ENCODE measurements at regions not wholly inside any gene's neighbourhood (a gene's known extent, or its start where the extent isn't known, plus 50 kb on each side); places are given as distances from the start of the nearest gene placed in this dataset.
"Not testable (repeated sequence)": the region's sequence is repeated elsewhere in the genome, so short reads cannot be mapped to it uniquely, and the experiment has no call there.

DNA sequence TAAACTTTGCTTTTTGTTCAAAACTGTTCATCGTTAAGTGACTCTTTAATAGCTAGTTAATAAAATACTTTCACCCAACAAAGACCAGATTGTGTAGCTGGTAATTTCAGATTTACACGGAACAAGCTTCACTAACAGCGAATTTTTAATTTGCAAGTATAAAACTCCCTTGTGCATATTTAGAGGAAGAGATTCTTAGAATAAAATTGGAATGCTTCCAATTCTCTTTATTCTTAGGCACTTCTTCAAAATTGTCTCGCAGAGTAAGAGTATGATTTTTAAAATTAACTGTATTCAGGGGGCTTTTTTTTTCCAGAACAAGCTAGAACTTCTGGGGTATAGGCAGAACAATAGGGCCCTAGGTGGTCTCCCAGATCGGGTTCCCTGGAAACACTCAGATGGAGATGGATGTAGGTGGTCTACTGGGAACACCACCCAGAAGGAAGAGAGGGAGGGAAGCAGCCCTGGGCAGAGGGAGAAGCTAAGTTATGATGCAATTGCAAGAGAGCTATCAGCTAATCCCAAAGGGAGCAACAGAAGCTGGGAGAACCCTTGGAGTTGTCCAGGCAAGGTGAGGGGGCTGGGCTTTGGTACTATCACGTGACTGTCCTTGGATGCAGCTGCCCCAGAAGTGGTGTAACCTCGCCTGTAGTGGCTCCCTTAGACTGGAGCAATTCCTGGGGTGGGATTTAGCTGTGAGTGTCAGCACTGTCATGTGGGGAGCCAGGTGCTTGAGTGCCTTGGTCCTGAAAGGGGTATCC lies 151.7 kb upstream of the ASB18 start:
- DNase-seq (ENCODE audit: low spot score) = no peak

DNA sequence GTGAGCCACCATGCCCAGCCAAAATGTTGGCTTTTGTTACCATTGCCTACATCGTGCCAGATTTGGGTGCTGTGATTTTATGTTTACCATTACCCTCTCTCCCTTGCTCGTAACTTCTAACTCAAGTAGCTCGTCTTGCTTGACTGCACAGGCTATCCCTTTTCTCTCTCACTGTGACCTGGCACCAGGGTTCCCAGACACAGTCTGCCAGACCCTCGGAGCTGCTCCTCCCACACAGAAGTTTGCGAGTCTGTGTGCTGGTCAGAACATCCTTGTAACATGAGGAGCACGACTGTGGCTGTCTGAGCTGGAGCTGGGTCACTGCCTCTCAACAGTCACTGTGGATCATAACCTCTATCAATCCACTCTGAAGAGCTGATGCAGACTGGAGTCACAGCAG lies 152.5 kb upstream of the ACKR3 start:
- DNase-seq (ENCODE audit: low spot score) = no peak

DNA sequence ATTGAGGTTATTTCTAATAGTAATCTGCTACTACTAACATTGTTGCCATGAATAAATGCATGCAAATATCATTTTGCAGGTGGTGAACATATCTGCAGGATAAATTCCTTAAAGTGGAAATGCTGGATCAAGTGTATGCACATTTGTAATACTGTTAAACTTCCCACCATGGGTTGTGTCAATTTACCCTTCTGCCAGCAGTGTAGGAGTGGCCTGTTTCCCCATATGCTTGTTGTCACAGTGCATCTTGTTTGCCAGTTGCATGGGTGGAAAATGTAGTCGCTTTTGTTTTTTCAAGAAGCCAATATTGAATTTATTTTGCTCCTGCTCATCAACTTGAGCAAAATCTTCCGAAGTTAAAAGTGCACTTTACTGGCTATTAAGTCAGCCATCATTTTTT lies 139.0 kb upstream of the ACKR3 start:
- no peak for DNase-seq (ENCODE audit: low spot score)

DNA sequence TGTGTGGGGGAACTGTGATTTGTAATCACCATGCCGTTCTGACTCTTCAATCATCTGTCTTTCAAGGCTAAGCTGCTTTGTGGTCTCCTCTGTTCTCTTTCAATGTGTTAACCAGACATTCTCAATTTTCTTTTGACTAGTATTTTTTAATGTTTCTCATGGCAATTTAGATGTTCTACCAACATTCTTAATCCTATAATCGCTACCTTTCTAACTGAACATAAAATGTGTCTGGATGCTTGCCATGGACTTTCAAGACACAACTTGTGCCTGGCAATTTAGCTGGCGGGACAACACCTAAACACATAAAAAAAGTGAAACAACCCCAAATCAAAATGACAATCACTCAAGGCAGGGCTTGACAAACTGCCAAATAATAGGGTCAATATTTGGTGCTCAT lies 135.0 kb upstream of the ACKR3 start:
- no peak for DNase-seq (ENCODE audit: low spot score)

DNA sequence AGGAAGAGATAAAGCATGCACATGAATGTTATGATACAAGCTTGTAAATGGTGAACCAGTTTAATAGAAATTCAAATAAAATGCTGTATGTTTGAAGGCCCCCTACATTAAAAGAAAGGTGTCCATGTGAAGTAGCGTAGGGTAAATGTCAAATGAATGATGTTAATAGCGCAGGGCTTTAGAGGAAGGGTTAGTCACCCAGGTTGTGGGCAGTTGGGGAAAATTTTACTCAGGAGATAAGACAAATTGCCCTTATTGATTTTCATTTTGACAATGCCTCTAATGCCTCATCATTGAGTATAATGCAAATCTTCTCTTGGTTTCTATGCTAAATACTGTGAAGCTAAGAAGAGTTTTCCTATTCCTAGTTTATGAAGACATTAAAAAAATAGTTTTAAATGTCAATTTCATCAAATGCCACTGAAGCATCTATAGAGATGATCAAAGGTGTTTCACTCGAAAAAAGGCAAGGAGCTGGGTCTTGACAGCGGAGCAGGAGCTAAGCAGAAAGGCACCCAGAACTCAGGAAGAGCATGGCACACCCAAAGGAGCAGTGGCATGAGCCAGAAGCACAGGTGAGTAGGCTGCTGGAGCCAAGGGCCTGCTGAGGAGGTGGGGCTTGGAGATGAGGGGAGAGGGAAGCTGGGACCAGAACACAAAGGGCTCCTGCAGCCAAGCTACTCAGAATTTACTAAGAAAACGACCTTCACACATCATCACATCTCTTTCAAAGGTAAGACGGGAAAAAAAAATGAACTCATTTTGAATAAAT lies 129.3 kb upstream of the ACKR3 start:
- DNase-seq (ENCODE audit: low spot score) = no peak

DNA sequence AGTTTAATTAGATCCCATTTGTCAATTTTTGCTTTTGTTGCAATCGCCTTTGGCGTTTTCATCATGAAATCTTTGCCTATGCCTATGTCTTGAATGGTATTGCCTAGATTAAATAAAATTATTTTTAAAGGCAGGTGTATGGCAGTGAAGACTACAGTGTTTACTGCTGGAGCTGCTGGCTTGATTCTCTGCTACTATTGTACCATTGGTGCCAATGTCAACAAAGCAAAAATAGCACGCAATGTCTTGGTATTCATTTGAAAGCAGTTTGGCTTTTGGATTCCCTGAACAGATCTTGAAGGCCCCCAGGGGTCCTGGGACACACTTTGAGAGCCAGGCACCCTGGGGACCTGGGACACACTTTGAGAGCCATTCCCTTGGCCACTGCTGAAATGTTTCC lies 125.4 kb upstream of the ACKR3 start:
- DNase-seq (ENCODE audit: low spot score) = no peak

DNA sequence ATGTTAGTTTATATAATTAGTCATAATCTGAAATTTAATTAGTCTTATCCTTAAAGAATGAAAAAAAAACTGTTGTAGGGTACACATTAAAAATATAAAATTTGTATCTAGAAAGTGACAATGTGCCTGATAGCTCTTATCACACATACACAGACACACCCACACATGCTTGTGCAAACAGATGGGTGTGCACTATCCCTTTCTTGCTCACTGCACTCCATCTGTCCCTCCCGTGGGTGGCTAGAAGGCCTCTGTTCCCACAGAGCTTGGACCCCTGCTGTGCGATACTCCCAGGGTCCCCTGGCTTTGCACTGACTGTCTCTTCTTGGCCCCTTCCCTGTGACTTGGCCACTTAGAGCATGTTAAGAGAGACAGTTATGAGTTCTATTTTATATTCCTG lies 123.9 kb upstream of the ACKR3 start:
- DNase-seq (ENCODE audit: low spot score) = no peak

DNA sequence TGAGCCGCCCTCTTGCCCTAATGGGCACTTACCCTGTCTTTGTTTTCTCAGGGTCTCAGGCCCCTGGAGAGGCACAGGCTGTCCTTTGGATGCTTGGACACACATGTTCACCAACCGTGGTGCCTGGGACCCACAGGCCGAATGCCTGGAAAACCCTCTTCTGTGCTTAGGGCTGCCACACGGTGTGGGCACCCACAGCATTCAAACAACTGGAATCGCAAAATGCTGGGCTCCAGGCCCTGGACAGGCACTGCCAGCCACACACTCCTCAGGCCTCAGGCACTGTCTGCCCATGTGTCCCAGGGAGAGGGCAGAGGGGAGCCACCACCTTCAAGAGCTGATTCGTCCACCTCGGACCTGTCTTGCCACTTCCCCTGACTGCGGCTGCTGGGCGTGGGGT lies 123.1 kb upstream of the ACKR3 start:
- DNase-seq (ENCODE audit: low spot score) = no peak

DNA sequence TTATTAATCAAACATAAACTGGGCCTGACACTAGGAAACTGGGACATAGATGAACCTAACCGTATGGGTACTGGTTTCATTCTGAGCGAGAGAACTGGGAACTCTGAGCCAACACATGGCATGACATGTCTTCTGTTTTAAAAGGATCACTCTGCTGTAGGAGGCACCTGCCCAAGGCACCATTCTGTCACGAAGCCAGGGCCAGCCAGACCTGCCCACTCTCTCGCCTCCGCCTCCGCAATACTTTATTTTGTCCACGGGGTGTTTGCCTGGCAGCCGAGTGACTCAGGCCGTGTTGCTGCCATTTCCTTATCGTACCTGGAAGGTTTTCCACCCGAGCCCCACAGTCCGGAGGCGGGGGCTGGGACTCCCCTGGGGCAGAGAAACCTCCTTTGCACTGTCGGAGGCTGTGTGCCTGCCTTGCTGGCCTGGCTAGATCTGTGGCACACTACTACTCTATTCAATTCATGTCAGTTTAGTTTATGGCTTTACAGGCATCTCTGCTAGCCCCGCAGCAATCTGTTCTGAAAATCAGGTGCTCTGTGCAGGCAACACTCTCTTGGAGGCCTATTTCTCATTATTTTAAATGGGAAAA lies 120.4 kb upstream of the ACKR3 start:
- DNase-seq (ENCODE audit: low spot score) = no peak

DNA sequence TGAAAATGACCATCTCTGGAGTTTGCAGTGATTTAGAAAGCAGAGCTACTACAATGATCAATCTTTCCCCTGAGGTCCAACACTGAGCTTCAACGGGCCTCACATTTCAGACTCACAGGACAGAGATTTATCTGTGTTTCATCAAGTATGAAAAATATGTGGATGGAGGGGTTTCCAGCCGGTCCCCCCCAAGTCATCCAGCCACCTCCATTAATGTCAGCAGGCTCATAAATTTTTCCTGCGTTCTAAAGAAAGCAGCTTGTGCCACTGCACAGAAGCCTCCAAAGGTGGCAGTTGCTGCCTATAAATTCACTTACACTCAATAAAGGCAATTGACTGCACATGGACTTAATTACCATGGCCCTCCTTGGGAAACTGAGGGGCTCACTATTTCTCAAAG lies 117.4 kb upstream of the ACKR3 start:
- DNase-seq (ENCODE audit: low spot score) = no peak

DNA sequence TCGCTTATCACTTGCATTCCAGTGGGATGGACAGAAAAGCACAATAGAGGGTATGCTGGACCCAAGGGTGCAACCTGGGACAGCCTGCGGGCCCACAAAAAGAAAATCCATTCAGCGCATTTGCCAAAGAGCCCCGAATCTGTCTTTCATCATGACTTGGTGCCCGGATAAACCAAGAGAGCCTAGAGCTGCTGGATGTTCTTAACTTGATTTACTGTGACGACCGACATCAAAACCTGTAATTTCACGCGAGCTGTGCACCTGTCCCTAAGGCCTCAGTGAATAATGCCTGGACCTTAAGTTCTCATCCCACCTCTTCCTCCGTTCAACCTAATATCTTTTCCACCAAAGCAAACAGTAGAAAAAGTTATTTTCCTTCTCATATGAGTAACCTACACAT lies 115.5 kb upstream of the ACKR3 start:
- no peak for DNase-seq (ENCODE audit: low spot score)

DNA sequence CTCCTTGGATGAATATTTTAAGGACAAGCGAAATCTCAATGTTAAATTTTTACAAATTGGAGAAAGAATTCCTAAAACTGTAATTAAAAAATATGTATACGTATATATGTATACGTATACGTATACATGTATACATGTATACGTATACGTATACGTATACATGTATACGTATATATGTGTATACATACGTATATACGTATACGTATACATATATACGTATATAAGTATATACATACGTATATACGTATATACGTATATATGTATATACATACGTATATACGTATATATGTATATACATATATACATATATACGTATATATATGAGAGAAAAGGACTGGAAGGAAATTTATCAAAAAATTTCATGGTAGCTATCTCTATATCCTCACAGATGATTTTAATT lies 110.2 kb upstream of the ACKR3 start:
- DNase-seq (ENCODE audit: low spot score) = no peak

DNA sequence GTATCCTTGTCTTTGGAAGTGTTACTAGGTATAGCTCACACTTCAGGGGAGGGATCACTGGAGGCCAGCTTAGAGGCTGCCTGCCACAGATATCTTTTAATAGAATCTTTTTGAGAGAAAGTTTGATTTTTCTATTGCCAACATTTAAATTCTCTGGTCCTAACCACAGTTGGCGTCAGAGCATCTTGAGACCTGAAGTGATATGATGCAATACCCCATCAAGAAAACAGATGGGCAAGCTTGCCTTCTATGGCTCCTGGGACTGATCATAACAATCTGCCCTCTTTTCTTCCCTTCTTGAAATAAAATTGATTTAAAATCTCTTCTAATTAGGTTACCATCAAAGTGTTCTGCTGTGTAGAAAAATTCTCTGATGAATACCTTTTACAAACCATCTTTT lies 105.5 kb upstream of the ACKR3 start:
- no peak for DNase-seq (ENCODE audit: low spot score)

DNA sequence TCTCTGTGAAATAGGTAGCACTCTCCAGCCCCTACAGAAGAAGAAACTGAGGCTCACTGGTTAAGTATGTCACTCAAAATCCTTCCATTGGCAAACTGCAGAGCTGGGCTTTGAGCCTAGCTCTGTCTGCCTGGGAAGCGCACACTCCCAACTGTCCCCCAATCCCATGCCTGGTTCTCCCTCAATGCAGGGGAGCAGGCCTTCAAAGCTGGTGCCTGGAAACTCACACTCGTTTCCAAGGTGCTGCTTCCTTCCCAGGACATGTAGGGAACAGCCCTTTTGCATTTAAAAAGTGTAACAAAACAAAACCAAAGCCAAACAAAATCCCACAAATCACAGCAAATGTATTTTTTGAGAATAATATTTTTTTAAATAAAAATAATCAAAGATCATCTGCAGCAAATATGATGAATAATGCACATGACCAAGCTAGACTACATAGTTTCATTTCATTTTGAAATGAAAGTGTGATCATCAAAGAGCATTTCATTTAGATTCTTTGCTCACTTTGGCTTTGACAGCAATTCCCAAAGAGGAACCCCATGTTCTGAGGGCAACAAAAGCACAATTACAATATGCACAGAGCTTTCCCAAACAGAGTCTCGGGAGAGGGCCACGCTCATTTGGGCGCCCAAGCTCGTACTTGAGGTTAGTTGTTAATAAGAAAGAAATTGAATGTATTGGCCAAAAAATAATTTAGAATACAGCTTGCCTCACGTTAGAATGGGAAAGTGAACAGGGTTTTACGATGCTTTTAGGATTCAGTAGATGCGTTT lies 96.7 kb upstream of the ACKR3 start:
- no peak for DNase-seq (ENCODE audit: low spot score)

DNA sequence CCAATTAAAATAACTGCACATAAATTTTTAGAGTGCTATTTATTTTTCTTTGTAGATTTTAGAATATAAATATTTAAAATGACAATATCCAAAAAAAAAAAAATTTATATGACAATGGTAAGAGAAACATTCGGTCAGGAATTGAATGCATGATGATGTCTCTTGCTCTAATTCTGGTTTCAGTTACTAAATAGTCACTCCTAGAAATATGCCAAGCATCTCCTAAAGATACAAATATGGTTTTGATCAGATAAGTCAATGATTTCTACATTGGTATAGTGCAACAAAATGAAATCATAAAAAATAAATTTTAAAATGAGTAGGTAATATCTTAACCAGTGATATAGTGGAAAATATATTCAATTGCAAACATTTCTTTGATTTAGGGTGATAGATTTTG lies 95.9 kb upstream of the ACKR3 start:
- DNase-seq (ENCODE audit: low spot score) = no peak

DNA sequence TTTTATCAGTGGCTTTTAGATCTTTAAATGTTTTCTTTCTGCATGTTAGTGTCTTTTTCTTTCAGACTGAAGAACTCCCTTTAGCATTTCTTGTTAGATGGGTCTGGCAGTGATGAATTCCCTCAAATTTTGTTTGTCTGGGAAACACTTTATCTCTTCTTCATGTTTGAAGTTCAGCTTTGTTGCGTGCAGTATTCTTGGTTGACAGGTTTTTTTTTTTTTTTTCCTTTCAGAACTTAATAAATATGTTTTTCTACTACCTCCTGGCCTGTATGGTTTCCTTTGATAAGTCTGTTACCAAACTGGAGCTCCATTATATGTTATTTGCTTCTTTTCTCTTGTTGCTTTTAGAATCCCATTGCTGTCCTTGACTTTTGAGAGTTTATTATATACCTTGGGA lies 89.8 kb upstream of the ACKR3 start:
- no peak for DNase-seq (ENCODE audit: low spot score)

DNA sequence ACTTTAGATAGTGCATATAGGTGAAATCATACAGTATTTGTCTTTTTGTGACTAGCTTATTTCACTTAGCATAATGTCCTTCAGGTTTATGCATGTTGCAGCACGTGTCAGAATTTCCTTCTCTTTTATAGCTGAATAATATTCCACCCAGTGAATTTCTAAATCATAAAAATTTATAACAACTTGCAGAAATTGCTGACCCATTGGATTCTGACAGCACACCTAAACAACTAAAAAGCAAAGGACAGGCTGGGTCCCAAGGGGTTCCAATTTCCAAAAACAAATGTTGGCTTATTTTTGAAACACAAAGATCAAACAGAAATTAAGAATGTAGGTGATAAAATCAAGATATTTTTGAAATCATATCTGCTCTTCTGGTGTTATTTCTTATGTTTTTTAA lies 86.5 kb upstream of the ACKR3 start:
- DNase-seq (ENCODE audit: low spot score) = no peak

DNA sequence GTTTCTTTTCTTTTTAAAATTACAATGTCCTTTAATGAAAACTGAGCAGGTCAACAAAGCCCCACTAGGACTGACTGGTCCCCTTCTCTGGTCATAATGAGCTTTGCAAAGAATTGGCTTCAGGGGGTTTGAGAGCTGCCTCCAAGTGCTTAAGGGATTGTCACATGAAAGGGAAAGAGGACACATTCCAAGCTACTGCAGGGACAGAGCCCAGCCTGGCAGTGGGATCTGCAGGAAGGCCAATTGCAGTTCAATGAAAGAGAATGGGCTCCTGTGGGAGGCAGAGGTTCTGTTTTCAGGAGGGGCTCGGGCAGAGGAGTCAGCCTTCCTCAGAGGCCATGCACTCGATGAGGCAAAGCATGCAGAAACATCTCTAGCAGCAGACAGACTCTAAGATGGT lies 84.1 kb upstream of the ACKR3 start:
- DNase-seq (ENCODE audit: low spot score) = no peak

DNA sequence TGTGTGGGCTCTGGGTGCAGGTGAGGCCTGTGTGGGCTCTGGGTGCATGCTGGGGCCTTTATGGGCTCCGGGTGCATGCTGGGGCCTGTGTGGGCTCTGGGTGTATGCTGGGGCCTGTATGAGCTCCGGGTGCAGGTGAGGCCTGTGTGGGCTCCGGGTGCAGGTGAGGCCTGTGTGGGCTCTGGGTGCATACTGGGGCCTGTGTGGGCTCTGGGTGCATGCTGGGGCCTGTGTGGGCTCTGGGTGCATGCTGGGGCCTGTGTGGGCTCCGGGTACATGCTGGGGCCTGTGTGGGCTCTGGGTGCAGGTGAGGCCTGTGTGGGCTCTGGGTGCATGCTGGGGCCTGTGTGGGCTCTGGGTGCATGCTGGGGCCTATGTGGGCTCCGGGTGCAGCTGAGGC lies 80.5 kb upstream of the ACKR3 start:
- DNase-seq (ENCODE audit: low spot score) = not testable (repeated sequence)

DNA sequence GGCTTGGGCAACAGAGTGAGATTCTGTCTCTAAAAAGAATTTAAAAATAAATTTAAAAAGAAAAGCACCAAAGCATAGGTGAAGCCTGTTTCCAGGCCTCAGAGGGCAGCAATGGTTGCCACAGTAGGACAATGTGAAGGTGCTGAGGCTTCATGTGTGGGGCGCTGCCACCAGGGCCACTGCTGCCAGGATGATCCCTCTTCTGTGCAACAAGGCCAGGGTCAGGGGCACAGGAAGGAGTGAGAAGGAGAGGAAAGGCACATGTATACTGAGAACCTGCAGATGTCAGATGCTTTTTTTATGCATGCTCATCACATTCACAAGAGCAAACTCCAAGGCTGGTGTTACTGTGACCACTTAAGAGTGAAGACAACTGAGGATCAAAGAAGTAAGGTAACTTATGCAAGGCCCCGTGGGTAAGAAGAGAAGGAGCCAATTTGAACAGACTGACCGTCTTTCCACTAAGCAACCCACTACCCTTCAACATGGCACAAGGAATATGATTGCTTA lies 79.7 kb upstream of the ACKR3 start:
- no peak for DNase-seq (ENCODE audit: low spot score)

DNA sequence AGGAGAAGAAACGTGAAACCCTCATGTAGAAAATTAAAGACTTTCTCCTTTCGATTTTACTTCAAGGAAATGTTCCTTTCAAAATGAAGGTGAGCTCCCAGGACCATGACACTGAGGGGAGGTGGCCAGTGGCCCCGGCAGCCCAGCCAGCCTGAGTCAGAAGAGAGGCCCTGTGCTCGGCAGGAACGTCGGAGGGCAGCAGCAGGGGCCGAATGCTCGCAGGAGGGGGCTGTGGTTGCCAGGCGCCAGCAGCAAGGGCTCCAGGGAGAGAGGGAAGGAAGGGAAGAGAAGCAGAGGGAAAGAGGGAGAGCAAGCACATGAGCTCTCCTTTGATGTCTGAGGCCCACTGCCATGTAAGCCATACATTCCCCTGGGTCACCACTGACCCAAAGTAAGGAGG lies 73.3 kb upstream of the ACKR3 start:
- DNase-seq (ENCODE audit: low spot score) = no peak

DNA sequence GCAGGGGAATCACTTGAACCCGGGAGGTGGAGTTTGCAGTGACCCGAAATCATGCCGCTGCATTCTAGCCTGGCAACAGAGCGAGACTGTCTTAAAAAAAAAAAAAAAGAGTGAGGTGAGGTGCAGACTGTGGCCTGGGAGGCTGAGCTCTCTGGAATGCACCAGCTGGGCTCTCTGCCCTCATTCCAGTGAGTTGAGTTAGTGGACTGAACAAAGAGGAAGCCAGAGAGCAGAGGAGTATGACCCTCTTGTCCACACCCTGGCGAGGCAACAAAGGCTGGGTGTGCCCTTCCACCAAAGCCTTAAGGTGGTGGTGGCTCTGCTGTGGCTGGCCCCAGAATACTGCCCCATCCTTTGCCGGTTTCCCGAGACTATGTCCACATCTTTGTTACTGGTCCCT lies 71.3 kb upstream of the ACKR3 start:
- peak; percentile 93 for DNase-seq (ENCODE audit: low spot score)

Measured in AG20443 (cell line).